ENCODE measurements at regions not wholly inside any gene's neighbourhood (a gene's known extent, or its start where the extent isn't known, plus 50 kb on each side); places are given as distances from the start of the nearest gene placed in this dataset.
A peak's percentile ranks its signal among the peaks of the same experiment; 100 is the strongest.
"Not testable (repeated sequence)": the region's sequence is repeated elsewhere in the genome, so short reads cannot be mapped to it uniquely, and the experiment has no call there.

DNA sequence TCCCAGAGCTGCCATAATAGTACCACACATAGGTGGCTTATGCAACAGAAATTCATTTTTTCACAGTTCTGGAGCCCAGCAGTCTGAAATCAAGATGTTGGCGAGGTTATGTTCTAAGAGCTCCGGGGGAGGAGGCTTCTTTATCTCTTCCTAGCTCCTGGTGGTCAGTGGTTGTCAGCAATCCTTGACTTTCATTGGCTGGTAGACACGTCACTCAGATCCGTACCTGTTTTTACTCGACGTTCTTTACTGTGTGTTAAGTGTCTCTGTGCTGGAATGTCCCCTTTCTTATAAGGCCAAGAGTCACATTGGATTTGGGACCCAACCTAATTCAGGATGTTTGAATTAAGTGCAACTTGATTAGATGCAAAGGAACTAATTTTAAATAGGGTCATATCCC is 218.5 kb upstream of the CNTN3 start:
- no peak for DNase-seq (ENCODE audit: low read depth)

DNA sequence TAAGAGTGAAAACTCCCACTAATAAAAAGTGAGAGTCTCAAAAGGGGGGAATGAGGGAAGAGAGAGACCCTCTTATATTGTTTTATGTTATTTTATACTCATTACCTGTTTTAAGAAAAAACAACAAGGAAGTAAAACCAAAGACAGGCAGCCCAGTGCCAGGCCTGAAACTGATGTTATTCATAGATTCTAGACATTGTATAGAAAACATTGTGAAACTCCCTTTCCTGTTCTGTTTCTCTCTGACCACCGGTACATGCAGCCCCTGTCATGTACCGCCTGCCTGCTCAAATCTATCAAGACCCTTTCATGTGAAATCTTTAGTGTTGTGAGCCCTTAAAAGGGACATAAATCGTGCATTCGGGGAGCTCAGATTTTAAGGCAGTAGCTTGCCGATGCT is 216.4 kb upstream of the CNTN3 start:
- DNase-seq (ENCODE audit: low read depth), result not testable (repeated sequence)

GRCh38 chr3:74825404-74825803 is 210.9 kb upstream of the CNTN3 start:
- not testable (repeated sequence) for DNase-seq (ENCODE audit: low read depth)

DNA sequence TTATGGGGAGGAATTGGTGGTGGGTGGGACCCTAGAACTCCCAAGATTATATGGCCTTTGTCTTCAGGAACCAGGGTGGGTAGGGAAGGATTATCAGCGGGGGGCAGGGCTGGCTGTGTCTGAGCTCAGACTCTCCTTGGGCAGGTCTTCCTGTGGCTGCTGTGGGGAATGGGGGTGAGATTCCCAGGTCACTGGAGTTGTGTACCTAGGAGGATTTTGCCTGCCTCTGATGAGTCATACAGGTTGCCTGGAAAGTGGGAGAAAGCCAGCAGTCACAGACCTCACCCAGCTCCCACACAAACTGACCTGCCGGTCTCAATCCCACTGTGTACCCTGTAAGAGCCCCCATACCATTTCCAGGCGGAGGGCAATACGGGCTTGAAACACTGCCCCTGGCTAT is 209.9 kb upstream of the CNTN3 start:
- DNase-seq (ENCODE audit: low read depth), result no peak

DNA sequence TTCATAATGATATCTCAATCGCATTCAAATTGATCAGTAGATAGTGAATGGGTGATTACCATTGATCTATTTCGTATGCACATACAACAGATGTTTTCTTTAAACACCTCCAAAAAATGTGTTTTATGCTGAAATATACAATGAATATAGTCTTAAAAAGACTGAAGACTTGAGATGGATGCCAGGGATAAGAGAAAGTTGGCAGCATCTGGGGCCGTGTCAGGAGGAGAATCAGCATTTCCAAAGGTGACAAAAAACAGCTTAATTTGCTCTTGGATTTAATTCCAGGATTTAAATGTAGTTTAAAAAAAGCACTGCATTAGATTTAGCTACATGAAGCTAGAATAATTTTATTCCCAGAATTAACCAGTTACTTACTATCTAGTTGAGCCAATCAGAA is 199.7 kb upstream of the CNTN3 start:
- DNase-seq (ENCODE audit: low read depth), result no peak

GRCh38 chr3:74812756-74813155 is 198.3 kb upstream of the CNTN3 start:
- no peak for DNase-seq (ENCODE audit: low read depth)

DNA sequence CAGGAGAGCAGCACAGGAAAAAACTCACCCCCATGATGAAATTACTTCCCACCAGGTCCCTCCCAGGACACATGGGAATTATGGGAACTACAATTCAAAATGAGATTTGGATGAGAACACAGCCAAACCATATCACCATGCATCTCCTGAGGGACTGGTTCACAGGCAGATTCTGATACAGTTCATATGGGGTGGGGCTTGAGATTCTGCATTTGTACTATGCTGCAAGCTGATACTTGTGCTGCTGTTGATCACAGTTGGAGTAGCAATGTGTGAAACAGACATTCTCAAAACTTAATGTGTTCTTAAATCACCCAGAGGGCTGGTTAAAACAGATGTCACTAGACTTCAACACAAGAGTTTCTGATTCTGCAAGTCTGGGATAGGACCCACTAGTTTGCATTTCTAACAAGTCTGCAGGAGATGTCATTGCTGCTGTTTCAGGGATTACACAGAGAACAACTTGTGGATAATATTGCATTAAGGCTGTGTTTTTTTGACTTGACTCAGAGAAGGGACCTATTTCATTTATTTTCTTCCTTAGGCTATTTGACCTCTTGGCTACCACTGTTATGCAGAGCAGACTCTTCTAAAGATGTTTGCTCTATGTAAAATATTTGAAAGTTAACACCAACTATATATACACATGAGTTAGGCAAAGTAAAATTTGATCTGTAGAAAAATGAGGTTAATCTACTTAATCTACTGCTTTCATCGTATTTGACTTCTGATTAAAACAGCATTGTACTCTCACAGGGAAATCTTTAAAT is 194.2 kb upstream of the CNTN3 start:
- no peak for DNase-seq (ENCODE audit: low read depth)

DNA sequence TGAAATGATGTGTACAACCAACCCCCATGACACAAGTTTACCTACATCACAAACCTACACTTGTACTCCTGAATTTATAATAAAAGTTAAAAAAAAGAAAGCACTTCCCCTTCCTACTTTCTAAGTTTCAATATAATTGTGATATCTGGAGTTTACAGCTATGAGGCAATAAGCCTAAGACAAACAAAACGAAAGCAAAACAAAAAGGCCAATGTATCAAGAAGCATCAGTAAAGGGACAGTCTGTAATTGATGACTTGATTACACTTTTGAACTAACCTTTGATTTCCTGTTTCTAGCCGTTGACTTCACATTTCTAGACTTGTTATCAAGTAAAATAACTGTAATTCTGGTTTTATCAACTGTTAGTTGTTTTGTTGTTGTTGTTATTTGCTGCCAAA is 187.5 kb upstream of the CNTN3 start:
- DNase-seq (ENCODE audit: low read depth), result no peak

DNA sequence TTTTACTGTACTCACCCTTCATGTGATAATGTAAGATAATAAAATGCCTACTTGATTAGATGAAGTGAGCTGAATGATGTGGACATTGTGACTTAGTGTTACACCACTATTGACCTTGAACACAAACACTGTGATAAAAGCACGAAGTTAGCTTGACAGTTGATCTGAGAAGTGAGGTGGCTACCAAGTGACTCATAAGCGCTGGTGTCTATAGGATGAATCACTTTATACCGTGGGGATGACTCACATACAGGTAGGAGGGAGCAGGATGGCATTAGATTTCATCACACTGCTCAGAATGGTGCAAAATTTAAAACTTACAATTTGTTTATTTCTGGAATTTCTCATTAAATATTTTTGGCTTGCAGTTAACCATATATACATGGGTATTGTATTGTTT is 174.7 kb upstream of the CNTN3 start:
- DNase-seq (ENCODE audit: low read depth), result peak; percentile 1

- DNase-seq (ENCODE audit: low read depth), result no peak
Measured at GRCh38 chr3:74787011-74787410, 172.6 kb upstream of the CNTN3 start.

DNA sequence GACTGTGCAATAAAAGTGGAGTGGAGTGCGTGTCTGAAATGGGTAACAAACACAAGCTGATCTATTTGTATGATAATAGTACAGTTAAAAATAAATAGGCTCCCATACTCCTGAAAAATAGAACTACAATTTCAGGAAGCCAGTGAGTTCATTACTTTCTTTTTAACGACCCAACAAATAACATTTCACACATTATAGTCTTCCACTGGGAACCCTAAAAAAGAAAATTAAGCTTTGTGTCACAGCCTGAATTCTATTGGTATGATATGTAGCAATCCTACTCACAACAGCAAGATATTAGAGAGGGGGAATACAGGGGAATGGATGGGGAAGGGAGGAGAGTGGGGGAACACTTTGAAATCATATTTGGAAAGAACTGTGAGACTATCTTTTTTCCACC is 156.9 kb upstream of the CNTN3 start:
- DNase-seq (ENCODE audit: low read depth), result no peak

DNA sequence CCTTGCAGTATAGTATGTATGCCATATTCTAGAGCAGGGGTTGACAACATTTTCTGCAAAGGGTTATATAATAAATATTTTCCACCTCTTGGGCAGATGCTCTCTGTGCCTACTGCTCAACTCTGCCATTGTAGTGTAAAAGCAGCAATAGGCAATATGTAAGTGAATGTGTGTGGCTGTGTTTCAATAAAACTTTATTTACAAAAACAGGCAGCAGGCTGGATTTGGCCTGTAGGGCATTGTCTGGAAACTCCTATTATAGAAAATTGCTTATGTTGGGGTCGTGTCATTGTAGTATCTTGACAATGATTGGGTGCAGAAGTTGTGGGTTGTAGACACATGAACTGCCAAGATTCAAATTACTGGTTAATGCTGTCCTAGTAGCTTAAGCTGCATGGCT is 153.6 kb upstream of the CNTN3 start:
- no peak for DNase-seq (ENCODE audit: low read depth)

GRCh38 chr3:74766405-74766804 is 151.9 kb upstream of the CNTN3 start:
- DNase-seq (ENCODE audit: low read depth), result no peak

DNA sequence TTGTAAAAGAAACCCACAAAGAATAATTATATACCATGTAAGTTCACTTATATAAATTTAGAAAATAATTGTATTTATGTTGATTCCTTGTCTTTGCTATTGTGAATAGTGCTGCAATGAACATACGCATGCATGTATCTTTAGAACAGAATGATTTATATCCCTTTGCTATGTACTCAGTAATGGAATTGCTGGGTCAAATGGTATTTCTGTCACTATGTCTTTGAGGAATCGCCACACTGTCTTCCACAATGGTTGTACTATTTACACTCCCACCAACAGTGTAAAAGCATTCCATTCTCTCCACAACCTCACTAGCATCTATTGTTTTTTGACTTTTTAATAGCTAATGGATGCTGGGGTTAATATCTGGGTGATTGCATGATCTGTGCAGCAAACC is 149.4 kb upstream of the CNTN3 start:
- no peak for DNase-seq (ENCODE audit: low read depth)

- DNase-seq (ENCODE audit: low read depth), result no peak
Measured at GRCh38 chr3:74756674-74757073, 142.2 kb upstream of the CNTN3 start.

- no peak for DNase-seq (ENCODE audit: low read depth)
Measured at GRCh38 chr3:74752290-74752689, 137.8 kb upstream of the CNTN3 start.

GRCh38 chr3:74751775-74752174 is 137.3 kb upstream of the CNTN3 start:
- DNase-seq (ENCODE audit: low read depth), result no peak

DNA sequence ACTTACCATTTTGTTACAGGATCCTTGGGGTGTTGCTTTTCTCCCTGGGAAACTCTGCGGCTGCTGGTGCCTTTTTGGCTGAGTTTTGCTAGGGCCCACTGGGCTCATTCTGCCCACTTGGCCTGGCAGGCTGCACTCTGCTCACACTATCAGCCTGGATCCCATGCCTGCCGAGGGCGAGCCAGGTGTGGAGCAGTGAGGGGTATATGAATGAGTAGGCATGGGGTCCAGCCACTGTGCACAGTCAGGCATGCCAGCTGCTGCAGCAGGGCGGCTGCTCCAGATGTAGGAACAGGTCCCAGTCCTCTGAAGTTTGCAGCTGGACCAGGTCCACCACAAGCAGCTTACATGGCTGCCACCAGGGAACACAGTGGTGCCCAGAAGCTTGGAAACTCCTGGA is 136.4 kb upstream of the CNTN3 start:
- no peak for DNase-seq (ENCODE audit: low read depth)

DNA sequence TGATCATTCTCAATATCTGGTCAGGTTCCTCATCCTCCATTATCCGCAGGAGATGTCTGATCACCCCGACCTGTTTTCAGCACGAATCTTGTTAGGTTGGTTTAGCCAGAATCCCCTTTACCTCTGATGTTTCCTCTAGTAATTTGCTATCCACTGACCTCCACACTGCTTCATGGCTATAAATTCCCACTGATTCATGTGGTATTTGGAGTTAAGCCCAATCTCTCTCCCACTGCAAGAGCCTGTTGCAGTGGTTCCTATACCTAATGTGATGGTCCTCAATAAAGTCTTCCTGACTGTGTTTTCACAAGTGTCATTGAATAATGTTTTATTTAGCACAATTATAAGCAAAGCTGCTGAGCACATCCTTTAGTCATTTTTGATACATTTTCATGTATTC is 124.8 kb upstream of the CNTN3 start:
- DNase-seq (ENCODE audit: low read depth), result no peak

GRCh38 chr3:74722211-74722610 is 107.8 kb upstream of the CNTN3 start:
- no peak for DNase-seq (ENCODE audit: low read depth)

GRCh38 chr3:74713977-74714376 is 99.5 kb upstream of the CNTN3 start:
- no peak for DNase-seq (ENCODE audit: low read depth)

DNA sequence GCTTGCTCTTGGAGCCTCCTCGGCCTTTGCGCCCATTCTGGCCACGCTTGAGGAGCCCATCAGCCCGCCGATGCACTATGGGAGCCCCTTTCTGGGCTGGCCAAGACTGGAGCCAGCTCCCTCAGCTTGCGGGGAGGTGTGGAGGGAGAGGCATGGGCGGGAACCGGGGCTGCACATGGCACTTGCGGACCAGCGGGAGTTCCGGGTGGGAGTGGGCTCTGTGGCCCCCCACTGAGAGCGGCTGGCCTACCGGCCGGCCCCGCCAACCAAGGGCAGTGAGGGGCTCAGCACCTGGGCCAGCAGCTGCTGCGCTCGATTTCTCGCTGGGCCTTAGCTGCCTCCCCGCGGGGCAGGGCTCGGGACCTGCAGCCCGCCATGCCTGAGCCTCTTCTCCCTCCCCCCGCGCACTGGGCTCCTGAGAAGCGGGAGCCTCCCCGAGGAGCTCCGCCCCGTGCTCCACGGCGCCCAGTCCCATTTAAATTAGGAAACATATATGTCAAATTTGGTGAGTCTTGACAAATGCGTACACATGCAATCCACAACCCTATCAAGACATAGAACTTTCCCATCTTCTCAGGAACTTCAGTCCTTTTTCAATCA is 97.6 kb upstream of the CNTN3 start:
- DNase-seq (ENCODE audit: low read depth), result no peak

DNA sequence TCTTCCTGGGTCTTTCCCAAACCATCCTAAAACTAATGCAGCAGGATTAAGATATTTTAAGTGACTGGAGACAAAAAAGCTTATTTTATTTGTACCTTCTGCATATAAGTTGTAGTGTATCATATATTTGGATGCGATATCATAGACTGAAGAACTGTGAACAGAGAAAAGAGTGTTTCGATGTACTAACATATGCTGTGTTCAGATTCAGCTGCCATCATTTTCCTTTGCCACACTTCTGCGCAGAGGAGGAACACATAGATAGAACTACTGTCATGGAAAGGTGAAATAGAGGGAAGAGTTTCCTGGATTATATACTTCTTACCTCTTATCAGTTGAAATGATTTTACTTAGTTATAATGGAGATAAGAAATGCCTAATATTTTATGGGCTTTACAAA is 95.5 kb upstream of the CNTN3 start:
- no peak for DNase-seq (ENCODE audit: low read depth)

Data from RPMI7951 (cell line).